H9 (cell line): ENCODE measurements at regions not wholly inside any gene's neighbourhood (a gene's known extent, or its start where the extent isn't known, plus 50 kb on each side); places are given as distances from the start of the nearest gene placed in this dataset.

Source experiments
- DNase-seq: peaks from one replicate; pipeline ENCODE4 v3.0.0-alpha.2; 2017
- H2AFZ ChIP-seq: one replicate; pipeline ENCODE4 v1.6.1; 2013; ENCODE audit warnings: mild to moderate bottlenecking, low read length, control low read depth, moderate library complexity
- H2AK5ac ChIP-seq: 2 replicates; pipeline ENCODE4 v1.6.1; 2013; ENCODE audit warnings: low read length, control low read depth, mixed read lengths; ENCODE audit not compliant: insufficient read length
- H2BK120ac ChIP-seq: one replicate; pipeline ENCODE4 v1.6.1; 2013; ENCODE audit warnings: low read depth, mild to moderate bottlenecking, low read length, control low read depth, inconsistent platforms; ENCODE audit not compliant: poor library complexity, severe bottlenecking
- H2BK12ac ChIP-seq: 2 replicates; pipeline ENCODE4 v1.6.1; 2013; ENCODE audit warnings: low read length, control low read depth, mixed read lengths, low read depth; ENCODE audit not compliant: insufficient read length
- H2BK15ac ChIP-seq: 2 replicates; pipeline ENCODE4 v1.6.1; 2013; ENCODE audit warnings: low read depth, low read length, control low read depth
- H2BK20ac ChIP-seq: one replicate; pipeline ENCODE4 v1.6.1; 2013; ENCODE audit warnings: low read depth, mild to moderate bottlenecking, low read length, control low read depth, inconsistent platforms; ENCODE audit not compliant: poor library complexity, severe bottlenecking
- H2BK5ac ChIP-seq: 2 replicates; pipeline ENCODE4 v1.6.1; 2013; ENCODE audit warnings: low read length, control low read depth, mixed read lengths; ENCODE audit not compliant: insufficient read length
- H3K14ac ChIP-seq: 2 replicates; pipeline ENCODE4 v1.6.1; 2013; ENCODE audit warnings: low read length, control low read depth; ENCODE audit not compliant: insufficient read depth
- H3K18ac ChIP-seq: 2 replicates; pipeline ENCODE4 v1.6.1; 2013; ENCODE audit warnings: low read depth, mild to moderate bottlenecking, mixed read lengths, low read length, control low read depth; ENCODE audit not compliant: insufficient read length
- H3K23ac ChIP-seq: 2 replicates; pipeline ENCODE4 v1.6.1; 2013; ENCODE audit warnings: low read length, control low read depth, mixed read lengths, low read depth; ENCODE audit not compliant: insufficient read length
- H3K23me2 ChIP-seq: 2 replicates; pipeline ENCODE4 v1.6.1; 2013; ENCODE audit warnings: low read depth, mild to moderate bottlenecking, mixed read lengths, low read length, control low read depth; ENCODE audit not compliant: insufficient read length, poor library complexity, severe bottlenecking
- H3K27ac ChIP-seq: 2 replicates; pipeline ENCODE4 v1.5.1; 2013; ENCODE audit warnings: low read length, control low read depth, mixed read lengths, low read depth; ENCODE audit not compliant: insufficient read length
- H3K27me3 ChIP-seq: 2 replicates; pipeline ENCODE4 v1.6.1; 2013; ENCODE audit warnings: low read length, control low read depth, inconsistent platforms; ENCODE audit not compliant: insufficient read depth
- H3K4ac ChIP-seq: 2 replicates; pipeline ENCODE4 v1.6.1; 2013; ENCODE audit warnings: low read depth, mild to moderate bottlenecking, control low read depth, inconsistent platforms, low read length, moderate library complexity
- H3K4me1 ChIP-seq: 2 replicates; pipeline ENCODE4 v1.6.1; 2013; ENCODE audit warnings: low read length, control low read depth, inconsistent platforms; ENCODE audit not compliant: insufficient read depth
- H3K4me2 ChIP-seq: 2 replicates; pipeline ENCODE4 v1.6.1; 2013; ENCODE audit warnings: low read length, control low read depth, mixed read lengths; ENCODE audit not compliant: insufficient read length, insufficient read depth
- H3K56ac ChIP-seq: 2 replicates; pipeline ENCODE4 v1.6.1; 2013; ENCODE audit warnings: low read depth, mild to moderate bottlenecking, mixed read lengths, low read length, control low read depth; ENCODE audit not compliant: insufficient read length
- H3K79me1 ChIP-seq: 2 replicates; pipeline ENCODE4 v1.6.1; 2013; ENCODE audit warnings: low read depth, mild to moderate bottlenecking, moderate library complexity, low read length, control low read depth, inconsistent platforms; ENCODE audit not compliant: insufficient read depth, poor library complexity, severe bottlenecking
- H3K79me2 ChIP-seq: 2 replicates; pipeline ENCODE4 v1.6.1; 2013; ENCODE audit warnings: low read length, control low read depth, inconsistent platforms; ENCODE audit not compliant: insufficient read depth
- H3K9ac ChIP-seq: 2 replicates; pipeline ENCODE4 v1.6.1; 2013; ENCODE audit warnings: low read length, control low read depth, mixed read lengths; ENCODE audit not compliant: insufficient read length; ENCODE audit errors: extremely low read depth
- H3K9me3 ChIP-seq: one replicate; pipeline ENCODE4 v1.6.1; 2013; ENCODE audit warnings: low read depth, low read length, inconsistent platforms; ENCODE audit not compliant: control insufficient read depth
- H3T11ph ChIP-seq: one replicate; pipeline ENCODE4 v1.6.1; 2013; ENCODE audit warnings: mild to moderate bottlenecking, low read length, control low read depth, inconsistent platforms
- H4K20me1 ChIP-seq: one replicate; pipeline ENCODE4 v1.6.1; 2013; ENCODE audit not compliant: control insufficient read depth, insufficient read length, insufficient read depth
- H4K5ac ChIP-seq: 2 replicates; pipeline ENCODE4 v1.6.1; 2013; ENCODE audit warnings: low read depth, mild to moderate bottlenecking, mixed read lengths, low read length, control low read depth; ENCODE audit not compliant: insufficient read length
- H4K8ac ChIP-seq: replicated peaks from 2 replicates; pipeline ENCODE4 v1.6.1; 2013; ENCODE audit warnings: low read length, control low read depth, mixed read lengths, low read depth; ENCODE audit not compliant: insufficient read length
- H4K91ac ChIP-seq: 2 replicates; pipeline ENCODE4 v1.6.1; 2013; ENCODE audit warnings: low read depth, mild to moderate bottlenecking, moderate library complexity, mixed read lengths, low read length, control low read depth; ENCODE audit not compliant: insufficient read length
- H3K27ac Mint-ChIP-seq, 3 experiments: 2 replicates in 2 of 3; 3 replicates in 1 of 3; pipeline ENCODE4 v1.8.0; 2020 to 2021; ENCODE audit warnings: mixed read lengths in 3 of 3, mild to moderate bottlenecking in 1 of 3, moderate library complexity in 1 of 3
- H3K27me3 Mint-ChIP-seq: 2 replicates; pipeline ENCODE4 v1.8.0; 2021; ENCODE audit warnings: low read depth, mild to moderate bottlenecking, moderate library complexity, mixed read lengths
- H3K36me3 Mint-ChIP-seq, 3 experiments: 2 replicates in 2 of 3; 3 replicates in 1 of 3; pipeline ENCODE4 v1.8.0; 2020 to 2021; ENCODE audit warnings: low read depth in 3 of 3, mixed read lengths in 3 of 3; ENCODE audit not compliant: insufficient read depth in 1 of 3
- H3K4me1 Mint-ChIP-seq, 2 experiments: 2 replicates each; pipeline ENCODE4 v1.8.0; 2020; ENCODE audit warnings: mixed read lengths in 2 of 2
- H3K4me3 Mint-ChIP-seq, 2 experiments: 2 replicates in 1 of 2; 3 replicates in 1 of 2; pipeline ENCODE4 v1.8.0; 2020 to 2021; ENCODE audit warnings: mild to moderate bottlenecking in 2 of 2, mixed read lengths in 2 of 2, moderate library complexity in 1 of 2
- H3K9me3 Mint-ChIP-seq, 2 experiments: 2 replicates in 1 of 2; 3 replicates in 1 of 2; pipeline ENCODE4 v1.8.0; 2020; ENCODE audit warnings: mild to moderate bottlenecking in 2 of 2, mixed read lengths in 2 of 2, moderate library complexity in 1 of 2
- WGBS: extraction: QIAGEN DNeasy Blood & Tissue Kit; methylation state at CpG from one replicate; pipeline ENCODE4 v1.1.7; 2013; ENCODE audit warnings: missing lambda C conversion rate, low lambda C conversion rate, mixed read lengths; ENCODE audit not compliant: insufficient read length; ENCODE audit errors: extremely low coverage; 5-methylcytosine and 5-hydroxymethylcytosine counted together
- TF ChIP-seq, protein P1 (sequence below): fragments of 200-600 bp; sonication (generic); conservative IDR thresholded peaks from 3 replicates; pipeline ENCODE4 v1.8.0; 2021; ENCODE audit warnings: antibody characterized with exemption, mild to moderate bottlenecking

DNA sequence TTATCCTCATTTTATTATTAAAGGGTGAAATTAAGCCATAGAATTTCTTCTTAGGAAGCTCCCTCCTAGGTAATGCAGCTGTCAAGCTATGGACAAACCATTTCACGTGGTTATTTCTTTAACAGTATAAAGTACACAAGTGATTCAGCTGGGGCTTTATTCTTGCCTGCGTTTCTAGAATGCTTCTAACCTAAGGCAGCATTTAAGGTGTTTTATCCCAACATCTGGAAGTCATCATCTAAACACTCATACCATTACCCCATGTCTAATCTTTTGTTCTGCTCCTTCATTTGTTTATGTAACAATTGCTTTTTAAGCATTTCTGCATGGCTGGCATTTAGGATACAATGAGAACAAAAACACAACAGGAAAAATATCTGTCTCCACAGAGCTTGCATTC, 829.2 kb upstream of the ADAMTS5 start:
- Histone ChIP-seq H2AFZ (no peak overlapping the region), H2BK20ac (no peak overlapping the region), H4K5ac (no peak overlapping the region), H4K91ac (no peak overlapping the region), H3K56ac (no peak overlapping the region), H3T11ph (no peak overlapping the region), H3K27me3 (no peaks in the 10 kb centered on the region), H2BK12ac (no peak overlapping the region), H2BK5ac (no peak overlapping the region), H4K8ac (no peak overlapping the region), H3K23ac (no peak overlapping the region), H3K27ac (no peak overlapping the region), H3K4me2 (no peak overlapping the region), H3K9me3 (no peaks in the 10 kb centered on the region), H3K79me2 (no peaks in the 10 kb centered on the region), H3K23me2 (no peaks in the 10 kb centered on the region), H3K4ac (no peak overlapping the region), H3K4me1 (no peaks in the 10 kb centered on the region), H3K9ac (no peak overlapping the region), H3K14ac (no peak overlapping the region), H3K18ac (no peak overlapping the region), H3K79me1 (no peaks in the 10 kb centered on the region), H2AK5ac (no peak overlapping the region), H4K20me1 (no peaks in the 10 kb centered on the region), H2BK15ac (no peak overlapping the region), H2BK120ac (no peak overlapping the region)
- TF ChIP-seq, protein P1, sequence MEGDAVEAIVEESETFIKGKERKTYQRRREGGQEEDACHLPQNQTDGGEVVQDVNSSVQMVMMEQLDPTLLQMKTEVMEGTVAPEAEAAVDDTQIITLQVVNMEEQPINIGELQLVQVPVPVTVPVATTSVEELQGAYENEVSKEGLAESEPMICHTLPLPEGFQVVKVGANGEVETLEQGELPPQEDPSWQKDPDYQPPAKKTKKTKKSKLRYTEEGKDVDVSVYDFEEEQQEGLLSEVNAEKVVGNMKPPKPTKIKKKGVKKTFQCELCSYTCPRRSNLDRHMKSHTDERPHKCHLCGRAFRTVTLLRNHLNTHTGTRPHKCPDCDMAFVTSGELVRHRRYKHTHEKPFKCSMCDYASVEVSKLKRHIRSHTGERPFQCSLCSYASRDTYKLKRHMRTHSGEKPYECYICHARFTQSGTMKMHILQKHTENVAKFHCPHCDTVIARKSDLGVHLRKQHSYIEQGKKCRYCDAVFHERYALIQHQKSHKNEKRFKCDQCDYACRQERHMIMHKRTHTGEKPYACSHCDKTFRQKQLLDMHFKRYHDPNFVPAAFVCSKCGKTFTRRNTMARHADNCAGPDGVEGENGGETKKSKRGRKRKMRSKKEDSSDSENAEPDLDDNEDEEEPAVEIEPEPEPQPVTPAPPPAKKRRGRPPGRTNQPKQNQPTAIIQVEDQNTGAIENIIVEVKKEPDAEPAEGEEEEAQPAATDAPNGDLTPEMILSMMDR: no peak
- Mint-ChIP-seq H3K9me3 (no peaks in the 10 kb centered on the region), H3K4me1 (peaks cover 17 to 18% of the 10 kb centered on the region in 2 experiments), H3K4me3 (no peak overlapping the region), H3K36me3 (no peaks in the 10 kb centered on the region), H3K27ac (peak overlapping the region; percentile 6 to 22 (median 12); a peak in 4 of 7 replicates), H3K27me3 (no peaks in the 10 kb centered on the region)
- no CpG with 5 or more reads among the region's 2 CpGs for whole genome bisulfite sequencing
- no peak for DNase-seq
